D721Med (cell line): ENCODE measurements at regions not wholly inside any gene's neighbourhood (a gene's known extent, or its start where the extent isn't known, plus 50 kb on each side); places are given as distances from the start of the nearest gene placed in this dataset.

ENCODE experiments used
- DNase-seq: peaks from one replicate; pipeline ENCODE4 v3.0.0; 2011; ENCODE audit warnings: low spot score; ENCODE audit not compliant: insufficient read length
- FAIRE-seq: peaks from 2 replicates; lab custom pipeline; 2011; peaks lifted over from hg19 to GRCh38; lab: Jason Lieb, UNC
- CTCF ChIP-seq: IDR thresholded peaks from 2 replicates; pipeline ENCODE4 v1.5.1; 2012; ENCODE audit warnings: mild to moderate bottlenecking, control low read depth; ENCODE audit not compliant: insufficient read depth; ENCODE audit errors: missing control alignments

GRCh38 chr1:195617106-195617505 lies 991.1 kb downstream of the KCNT2 start:
- no peak for TF ChIP-seq CTCF
- DNase-seq: no peak
- no peak for FAIRE-seq

- DNase-seq (no peak), FAIRE-seq (peak; percentile 56)
- TF ChIP-seq CTCF: no peak
These were observed 999.4 kb downstream of the KCNT2 start for GRCh38 chr1:195608883-195609282.

DNA sequence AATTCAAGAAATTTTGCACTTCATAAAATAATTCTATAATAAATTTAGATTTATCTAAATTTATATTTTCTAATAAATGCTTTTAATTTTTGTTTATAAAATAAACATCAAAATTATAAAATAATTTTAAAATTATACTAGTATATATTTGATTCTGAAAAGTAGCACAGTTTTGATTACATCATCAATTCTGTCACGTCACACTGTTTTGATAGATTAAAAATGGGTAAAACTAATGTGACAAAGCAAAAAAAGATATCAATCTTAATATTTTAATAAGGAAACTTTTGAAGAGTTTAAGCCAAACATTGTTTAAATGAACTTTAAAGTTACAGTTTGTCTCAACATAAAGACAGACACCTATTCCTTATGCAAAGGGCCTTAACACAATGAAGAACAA lies 1001.8 kb downstream of the KCNT2 start:
- no peak for TF ChIP-seq CTCF
- FAIRE-seq: no peak
- DNase-seq: no peak

- no peak for TF ChIP-seq CTCF
- peak; percentile 87 for FAIRE-seq
- no peak for DNase-seq
These were observed 1004.0 kb downstream of the KCNT2 start for GRCh38 chr1:195604287-195604686.

GRCh38 chr1:195597891-195598290 lies 1010.3 kb downstream of the KCNT2 start:
- DNase-seq: no peak
- FAIRE-seq: peak; percentile 41
- no peak for TF ChIP-seq CTCF

GRCh38 chr1:195594773-195595172 lies 1013.5 kb downstream of the KCNT2 start:
- DNase-seq (no peak), FAIRE-seq (peak; percentile 71)
- TF ChIP-seq CTCF: no peak

GRCh38 chr1:195594322-195594721 lies 1013.9 kb downstream of the KCNT2 start:
- FAIRE-seq (no peak), DNase-seq (no peak)
- no peak for TF ChIP-seq CTCF
